Adipocyte (in vitro differentiated cells): ENCODE measurements at regions not wholly inside any gene's neighbourhood (a gene's known extent, or its start where the extent isn't known, plus 50 kb on each side); places are given as distances from the start of the nearest gene placed in this dataset.

Experiments
- DNase-seq: peaks from one replicate; pipeline ENCODE4 v3.0.0-alpha.2; 2015; ENCODE audit warnings: low read depth
- H3K27me3 ChIP-seq: replicated peaks from 2 replicates; pipeline ENCODE4 v1.7.0; 2013; ENCODE audit warnings: mild to moderate bottlenecking, low read length, moderate library complexity; ENCODE audit not compliant: control insufficient read depth, insufficient read depth
- H3K36me3 ChIP-seq: 2 replicates; pipeline ENCODE4 v1.7.0; 2013; ENCODE audit warnings: low read length, mild to moderate bottlenecking, moderate library complexity; ENCODE audit not compliant: control insufficient read depth, insufficient read depth, severe bottlenecking
- H3K4me1 ChIP-seq: 2 replicates; pipeline ENCODE4 v1.7.0; 2013; ENCODE audit warnings: mild to moderate bottlenecking, low read length, moderate library complexity; ENCODE audit not compliant: control insufficient read depth, insufficient read depth
- H3K4me3 ChIP-seq: 2 replicates; pipeline ENCODE4 v1.7.0; 2013; ENCODE audit warnings: mild to moderate bottlenecking, low read length, moderate library complexity
- H3K9ac ChIP-seq: 2 replicates; pipeline ENCODE4 v1.7.0; 2013; ENCODE audit warnings: mild to moderate bottlenecking, low read length, moderate library complexity
- H3K9me3 ChIP-seq: 2 replicates; pipeline ENCODE4 v1.7.0; 2013; ENCODE audit warnings: mild to moderate bottlenecking, low read length, moderate library complexity; ENCODE audit not compliant: control insufficient read depth

DNA sequence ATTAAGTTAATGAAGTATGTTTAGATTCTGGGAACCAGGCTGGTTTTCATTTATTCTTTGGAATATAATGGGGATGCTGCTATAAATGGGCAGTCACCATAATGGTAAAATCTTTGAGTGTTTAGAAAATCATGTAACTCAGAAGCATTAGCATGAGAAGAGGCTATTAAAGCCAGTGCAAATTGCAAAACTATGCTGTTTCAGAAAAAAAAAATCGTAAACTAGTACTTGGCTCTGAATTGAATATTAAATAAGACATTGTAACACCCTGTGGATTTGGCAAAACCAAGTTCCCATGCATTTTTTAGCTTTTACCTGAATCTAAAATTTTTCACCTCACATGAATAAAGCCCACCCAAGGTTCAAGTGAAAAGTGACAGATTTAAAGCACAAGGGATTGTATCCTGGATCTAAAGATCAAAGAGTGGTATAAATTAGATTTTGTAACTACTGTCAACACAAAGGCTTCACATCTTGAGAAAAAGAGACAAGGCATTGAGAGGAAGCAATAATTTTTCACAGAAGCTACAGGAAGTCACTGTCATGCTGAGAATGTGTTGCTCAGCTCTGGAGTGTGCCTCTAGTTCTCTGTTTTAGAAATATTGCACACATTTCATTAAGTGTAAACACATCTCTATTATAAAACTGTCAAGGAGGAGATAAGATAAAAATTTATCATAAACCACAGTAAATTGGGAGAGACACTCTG lies 142.2 kb downstream of the ABCA8 start:
- H3K9me3 ChIP-seq = no peaks in the 10 kb centered on the region
- DNase-seq = no peak
- H3K9ac ChIP-seq = no peak overlapping the region
- no peak overlapping the region for H3K4me3 ChIP-seq
- no peaks in the 10 kb centered on the region for H3K27me3 ChIP-seq
- H3K4me1 ChIP-seq = peaks cover 13% of the 10 kb centered on the region
- H3K36me3 ChIP-seq = no peaks in the 10 kb centered on the region

DNA sequence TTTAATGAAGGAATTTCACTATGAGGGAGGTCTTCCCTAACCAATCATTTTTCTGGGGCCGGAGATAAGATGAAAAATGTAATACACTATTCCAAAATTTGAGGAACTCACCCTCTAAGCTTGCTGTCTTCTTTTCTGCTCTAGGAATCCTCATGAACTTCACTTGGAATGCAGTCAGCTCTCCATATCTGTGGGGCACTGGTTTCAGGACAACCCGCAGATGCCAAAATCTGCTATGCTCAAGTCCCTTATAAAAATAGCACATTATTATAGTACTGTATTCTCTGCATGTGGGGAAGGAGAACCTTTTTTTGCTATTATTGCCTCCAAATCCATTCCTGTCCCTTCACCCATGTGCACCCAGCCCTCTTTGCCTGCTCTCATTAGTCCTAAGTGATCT lies 146.0 kb downstream of the ABCA8 start:
- Histone ChIP-seq H3K9me3 (no peaks in the 10 kb centered on the region), H3K4me3 (no peak overlapping the region), H3K4me1 (peaks cover 20% of the 10 kb centered on the region), H3K27me3 (no peaks in the 10 kb centered on the region), H3K36me3 (no peaks in the 10 kb centered on the region), H3K9ac (no peak overlapping the region)
- no peak for DNase-seq

DNA sequence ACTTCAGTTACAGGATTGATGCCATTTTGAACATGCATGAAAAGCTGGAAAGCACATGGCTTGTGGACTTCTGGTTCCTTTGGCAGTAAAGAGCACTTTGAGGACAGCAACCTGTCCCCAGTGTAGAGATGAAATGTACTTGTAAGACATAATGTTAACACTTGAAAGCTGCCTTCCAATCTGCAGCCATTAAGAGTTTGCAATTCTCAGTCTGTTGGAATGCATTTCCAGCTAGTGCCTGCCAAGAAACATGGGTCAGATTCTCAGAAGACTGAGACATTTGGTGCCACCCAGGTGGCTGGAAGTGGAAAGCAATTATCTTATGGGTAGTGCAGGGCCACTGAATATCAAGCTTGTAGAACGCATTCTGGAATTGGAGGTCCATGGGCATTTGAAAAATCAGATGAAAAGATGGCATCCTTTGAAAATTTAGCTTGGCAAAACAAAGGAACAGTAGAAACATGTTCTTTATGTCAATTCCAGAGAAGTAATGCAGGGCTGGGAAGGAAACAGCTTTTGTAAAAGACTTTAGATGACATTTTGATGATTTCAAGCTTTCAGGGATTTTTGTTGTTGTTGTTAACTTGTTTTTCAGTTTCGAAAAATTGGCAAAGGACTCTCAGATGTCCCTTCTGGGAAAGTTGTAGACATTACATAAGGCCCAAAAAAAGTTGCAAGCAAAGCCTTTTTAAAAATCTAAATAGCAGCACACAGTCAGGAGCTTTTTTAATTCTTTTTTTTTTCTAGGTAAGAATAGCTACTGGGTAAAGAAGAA lies 147.0 kb downstream of the ABCA8 start:
- no peaks in the 10 kb centered on the region for H3K9me3 ChIP-seq
- H3K9ac ChIP-seq = no peak overlapping the region
- peaks cover 16% of the 10 kb centered on the region for H3K4me1 ChIP-seq
- no peaks in the 10 kb centered on the region for H3K36me3 ChIP-seq
- DNase-seq = peak; percentile 31
- H3K27me3 ChIP-seq = no peaks in the 10 kb centered on the region
- no peak overlapping the region for H3K4me3 ChIP-seq

DNA sequence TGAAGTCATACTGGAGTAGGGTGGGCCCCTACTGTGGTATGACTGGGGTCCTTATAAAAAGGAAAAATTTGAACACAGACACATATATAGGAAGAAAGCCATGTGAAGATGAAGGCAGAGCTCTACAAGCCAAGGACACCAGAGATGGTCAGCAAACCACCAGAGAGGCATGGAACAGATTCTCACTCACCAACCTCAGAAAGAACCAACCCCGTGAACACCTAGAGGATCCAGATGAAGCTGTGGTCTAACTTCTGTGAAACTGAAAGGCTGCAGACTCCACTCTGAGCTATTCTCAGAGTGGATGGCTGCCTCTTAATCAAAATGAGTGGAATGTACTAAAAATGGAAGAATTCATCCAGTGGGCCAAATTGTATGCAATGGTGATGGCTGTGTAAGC lies 149.6 kb downstream of the ABCA8 start:
- H3K4me1 ChIP-seq = peaks cover 17% of the 10 kb centered on the region
- no peaks in the 10 kb centered on the region for H3K36me3 ChIP-seq
- no peak overlapping the region for H3K4me3 ChIP-seq
- DNase-seq = no peak
- H3K27me3 ChIP-seq = no peaks in the 10 kb centered on the region
- H3K9ac ChIP-seq = no peak overlapping the region
- H3K9me3 ChIP-seq = no peaks in the 10 kb centered on the region

DNA sequence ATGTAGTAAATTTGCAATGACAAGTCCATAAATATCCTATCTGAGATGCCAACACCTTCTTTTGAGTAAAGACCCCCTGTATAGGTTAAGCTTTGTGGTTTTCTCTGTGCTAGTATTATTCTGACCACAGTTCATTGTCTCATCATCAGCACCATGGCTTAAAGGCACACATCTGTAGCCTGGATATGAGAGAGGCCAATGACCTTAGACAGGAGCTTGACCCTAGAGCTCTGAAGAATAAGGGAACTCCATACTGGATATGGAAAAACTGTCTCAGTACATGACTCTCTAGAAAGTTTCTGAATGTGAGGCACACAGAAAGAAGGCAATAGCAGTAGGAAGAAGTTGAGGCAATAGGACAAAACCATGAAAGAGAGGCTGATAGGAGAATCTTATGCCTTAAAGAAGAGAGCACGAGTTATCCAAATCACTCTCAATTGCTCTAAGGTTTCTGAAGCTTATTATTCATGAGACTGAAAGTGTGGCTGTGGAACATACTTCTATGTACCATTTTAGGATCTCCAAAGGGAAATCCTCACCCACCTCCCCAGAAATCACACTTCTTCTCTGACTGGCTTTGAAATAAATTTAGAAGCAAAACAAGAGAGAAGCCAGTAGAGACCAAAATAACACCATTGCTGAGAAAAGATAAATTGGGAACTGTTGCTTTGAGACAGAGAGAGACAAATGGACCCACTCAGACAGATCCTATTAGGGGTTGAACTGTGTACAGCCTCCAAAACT lies 150.2 kb downstream of the ABCA8 start:
- no peak for DNase-seq
- Histone ChIP-seq H3K9me3 (no peaks in the 10 kb centered on the region), H3K9ac (no peak overlapping the region)

DNA sequence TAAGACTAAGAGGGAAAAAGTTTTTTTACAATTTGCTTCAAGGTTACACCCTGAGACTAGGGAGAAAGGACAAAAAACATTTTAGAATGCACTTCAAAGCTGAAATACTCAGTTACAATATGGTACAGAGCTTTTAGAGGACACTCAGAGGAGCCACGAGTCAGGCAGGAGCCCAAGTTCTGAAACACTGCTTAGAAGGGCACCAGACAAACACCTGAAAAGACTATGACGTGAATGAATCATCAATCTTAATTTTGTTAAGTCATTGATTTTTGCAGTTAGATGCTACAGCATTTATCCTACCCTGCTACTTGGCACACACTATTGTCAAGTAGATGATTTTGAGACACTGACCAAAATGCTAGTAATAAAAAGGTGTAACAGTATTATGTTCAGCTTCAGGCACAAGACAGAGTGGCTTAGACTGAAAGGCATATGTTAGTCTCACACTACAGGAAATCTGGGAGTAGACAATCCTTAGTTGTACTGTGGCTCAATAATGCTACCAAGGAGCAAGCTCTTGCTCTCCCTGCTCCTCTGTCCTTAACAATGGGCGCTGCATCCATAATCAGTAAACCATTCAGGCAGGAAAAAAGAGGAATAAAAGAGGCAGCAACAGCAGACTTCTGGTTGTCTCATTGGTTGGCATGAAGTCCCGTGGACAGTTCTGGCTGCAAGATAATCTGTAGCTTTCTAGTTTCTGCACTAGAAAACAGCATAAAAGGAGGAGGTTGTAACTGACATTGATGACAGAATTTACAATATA lies 151.8 kb downstream of the ABCA8 start:
- no peaks in the 10 kb centered on the region for H3K27me3 ChIP-seq
- peaks cover 19% of the 10 kb centered on the region for H3K4me1 ChIP-seq
- H3K9ac ChIP-seq = no peak overlapping the region
- no peak overlapping the region for H3K4me3 ChIP-seq
- H3K9me3 ChIP-seq = no peaks in the 10 kb centered on the region
- no peak for DNase-seq
- no peaks in the 10 kb centered on the region for H3K36me3 ChIP-seq

More for the DNA sequence above, 150.2 kb downstream of the ABCA8 start:
- Histone ChIP-seq H3K36me3 (no peaks in the 10 kb centered on the region), H3K27me3 (no peaks in the 10 kb centered on the region), H3K4me3 (no peak overlapping the region), H3K4me1 (peaks cover 19% of the 10 kb centered on the region)

DNA sequence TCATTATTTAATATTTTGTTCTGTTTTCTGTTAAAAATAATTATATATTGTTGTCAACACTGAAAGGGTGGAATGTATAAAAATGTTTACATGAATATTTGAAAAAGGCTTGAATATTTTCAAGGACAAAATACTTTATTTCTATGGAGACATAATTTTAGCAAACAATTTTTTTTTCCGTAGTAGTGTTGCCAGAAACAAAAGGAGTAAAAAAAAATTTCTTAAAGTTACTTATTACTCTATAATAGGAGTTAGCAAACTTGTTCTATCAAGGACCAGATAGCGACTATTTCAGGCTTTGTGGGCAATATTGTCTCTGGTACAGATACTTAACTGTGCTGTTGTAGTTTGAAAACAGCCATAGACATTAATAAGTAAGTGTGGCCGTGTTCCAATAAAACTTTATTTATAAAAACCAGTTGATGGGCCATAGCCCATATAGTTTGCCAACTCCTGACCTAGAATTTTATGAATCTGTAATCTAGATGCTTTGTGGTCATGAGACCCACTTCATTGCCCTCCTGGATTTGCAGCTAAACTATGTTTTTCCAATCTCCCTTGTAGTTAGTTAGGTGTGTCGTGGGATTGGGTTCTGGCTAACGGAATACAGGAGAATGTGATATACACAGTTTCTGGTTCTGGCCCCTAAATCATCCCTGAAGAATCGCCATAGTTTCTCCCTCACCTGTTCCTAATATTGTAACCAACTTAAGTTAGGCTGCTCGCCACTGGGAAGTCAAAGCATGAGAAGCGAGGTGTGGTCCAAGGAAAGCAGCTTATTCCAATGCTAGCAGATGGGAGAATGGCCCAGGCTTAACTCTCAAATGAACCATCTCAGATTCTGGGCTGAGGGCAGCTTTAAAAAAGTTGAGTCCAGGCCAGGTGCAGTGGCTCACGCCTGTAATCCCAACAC lies 153.6 kb downstream of the ABCA8 start:
- H3K4me3 ChIP-seq = no peak overlapping the region
- no peaks in the 10 kb centered on the region for H3K36me3 ChIP-seq
- H3K4me1 ChIP-seq = peaks cover 11% of the 10 kb centered on the region
- no peaks in the 10 kb centered on the region for H3K27me3 ChIP-seq
- H3K9me3 ChIP-seq = no peaks in the 10 kb centered on the region
- DNase-seq = no peak
- no peak overlapping the region for H3K9ac ChIP-seq

DNA sequence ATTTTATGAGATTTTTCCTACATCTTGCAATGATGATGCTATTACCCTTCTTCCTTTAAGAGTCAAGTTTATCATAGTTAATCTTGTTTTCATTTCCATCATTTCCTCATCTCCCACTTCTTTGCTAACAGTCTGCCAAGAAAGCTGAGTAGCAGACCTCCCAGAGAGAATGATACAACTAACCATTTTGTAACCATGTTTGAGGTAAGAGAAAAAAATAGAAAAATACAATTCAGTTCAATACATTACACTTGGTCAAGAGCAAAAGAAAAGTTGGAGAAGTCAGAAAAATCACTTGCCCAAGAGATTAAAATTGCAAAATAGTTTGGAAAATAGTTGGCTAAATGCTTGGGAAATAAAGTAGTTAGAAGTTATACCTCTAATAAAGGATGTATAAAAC lies 154.4 kb downstream of the ABCA8 start:
- no peaks in the 10 kb centered on the region for H3K27me3 ChIP-seq
- DNase-seq = peak; percentile 35
- no peaks in the 10 kb centered on the region for H3K9me3 ChIP-seq
- no peak overlapping the region for H3K9ac ChIP-seq
- H3K4me3 ChIP-seq = no peak overlapping the region
- H3K4me1 ChIP-seq = peaks cover 11% of the 10 kb centered on the region
- H3K36me3 ChIP-seq = no peaks in the 10 kb centered on the region

DNA sequence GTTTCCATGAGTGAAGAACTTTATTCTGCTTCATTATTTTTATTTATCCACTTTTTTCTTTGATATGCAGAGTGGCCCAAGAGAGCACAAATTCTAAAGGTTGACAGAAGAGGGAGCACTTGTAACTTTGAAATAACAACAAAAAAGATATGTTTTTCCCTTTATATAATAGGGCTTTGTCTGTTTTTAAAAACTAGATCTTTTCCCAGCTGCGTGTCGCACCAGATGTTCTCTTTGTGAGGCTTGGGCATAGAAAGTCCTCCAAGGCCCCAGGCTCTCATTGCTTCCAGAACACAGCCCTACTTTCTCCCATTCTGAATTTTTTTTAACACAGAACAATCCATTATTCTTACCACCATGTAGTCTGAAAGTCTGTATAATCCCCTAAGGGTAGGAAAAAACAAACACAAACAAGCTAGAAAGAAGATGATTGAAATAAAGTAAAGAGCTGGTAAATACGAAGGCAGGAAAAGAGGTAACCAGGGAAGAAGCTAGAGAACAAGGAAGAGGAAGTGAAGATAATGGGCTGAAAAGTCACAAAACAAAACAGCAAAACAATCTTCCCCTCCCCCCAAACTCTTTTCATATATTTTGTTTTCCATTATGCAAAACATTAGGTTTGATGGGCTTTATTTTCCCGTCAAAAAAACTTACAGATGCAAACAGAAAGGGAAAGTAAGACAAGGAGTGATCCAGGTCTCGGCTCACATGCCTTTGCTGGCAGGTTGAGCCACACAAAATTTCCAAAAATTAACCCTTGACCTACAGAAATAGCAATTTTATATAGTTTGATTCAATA lies 160.4 kb downstream of the ABCA8 start:
- peak; percentile 70 for DNase-seq
- Histone ChIP-seq H3K36me3 (no peaks in the 10 kb centered on the region), H3K4me1 (peaks cover 56% of the 10 kb centered on the region), H3K27me3 (no peaks in the 10 kb centered on the region), H3K9me3 (no peaks in the 10 kb centered on the region), H3K9ac (peak overlapping the region; percentile 75), H3K4me3 (peak overlapping the region; percentile 53)

DNA sequence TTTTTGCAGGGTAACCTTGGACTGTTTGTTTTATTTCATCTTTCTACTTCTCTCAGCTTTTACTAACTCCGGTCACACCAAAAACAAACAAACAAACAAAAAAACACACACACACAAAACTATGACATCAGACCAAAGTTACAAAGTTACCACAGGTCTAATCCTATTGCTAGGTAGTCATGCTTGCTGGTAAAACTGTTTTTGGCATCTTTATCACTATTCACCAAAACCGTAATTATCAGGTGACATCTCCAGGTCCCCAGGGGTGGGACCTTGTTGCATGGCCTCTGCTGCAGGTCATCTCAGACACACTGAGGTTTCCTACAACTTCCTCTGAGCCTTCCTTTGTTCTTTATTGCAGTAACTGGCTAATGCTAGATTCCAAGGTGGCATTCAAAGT lies 162.3 kb downstream of the ABCA8 start:
- H3K27me3 ChIP-seq = no peaks in the 10 kb centered on the region
- no peak for DNase-seq
- peaks cover 56% of the 10 kb centered on the region for H3K4me1 ChIP-seq
- H3K9ac ChIP-seq = no peak overlapping the region
- H3K36me3 ChIP-seq = no peaks in the 10 kb centered on the region
- H3K4me3 ChIP-seq = no peak overlapping the region
- no peaks in the 10 kb centered on the region for H3K9me3 ChIP-seq
